C4-2B (cell line): ENCODE measurements at regions not wholly inside any gene's neighbourhood (a gene's known extent, or its start where the extent isn't known, plus 50 kb on each side); places are given as distances from the start of the nearest gene placed in this dataset.

Experiments used
- ZFX ChIP-seq: fragments of 450-650 bp; IDR thresholded peaks from 2 replicates; pipeline ENCODE4 v1.6.1; 2017
- TF ChIP-seq, protein P1 (sequence below): fragments of 450-650 bp; conservative IDR thresholded peaks from 2 replicates; pipeline ENCODE4 v1.5.1; 2017; ENCODE audit warnings: mild to moderate bottlenecking

DNA sequence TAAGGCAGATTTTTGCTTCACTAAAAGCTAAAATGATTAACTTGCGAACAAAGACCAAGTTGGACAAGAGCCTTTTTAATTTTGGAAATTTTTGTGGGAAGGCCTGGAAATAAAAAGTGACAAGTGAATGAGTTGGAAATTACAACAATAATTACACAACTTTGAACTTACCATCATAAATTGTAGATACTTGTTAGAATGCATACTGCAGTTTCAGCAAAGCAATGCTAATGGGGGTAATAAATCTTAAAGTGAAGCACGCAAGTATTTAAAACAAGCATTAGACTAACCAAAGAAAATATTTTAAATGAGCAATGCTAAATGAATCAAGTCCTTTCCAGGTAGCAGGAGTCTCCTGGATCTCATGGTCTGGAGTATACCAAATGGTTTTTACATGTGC, 83.2 kb upstream of the EYA4 start:
- TF ChIP-seq, protein P1, sequence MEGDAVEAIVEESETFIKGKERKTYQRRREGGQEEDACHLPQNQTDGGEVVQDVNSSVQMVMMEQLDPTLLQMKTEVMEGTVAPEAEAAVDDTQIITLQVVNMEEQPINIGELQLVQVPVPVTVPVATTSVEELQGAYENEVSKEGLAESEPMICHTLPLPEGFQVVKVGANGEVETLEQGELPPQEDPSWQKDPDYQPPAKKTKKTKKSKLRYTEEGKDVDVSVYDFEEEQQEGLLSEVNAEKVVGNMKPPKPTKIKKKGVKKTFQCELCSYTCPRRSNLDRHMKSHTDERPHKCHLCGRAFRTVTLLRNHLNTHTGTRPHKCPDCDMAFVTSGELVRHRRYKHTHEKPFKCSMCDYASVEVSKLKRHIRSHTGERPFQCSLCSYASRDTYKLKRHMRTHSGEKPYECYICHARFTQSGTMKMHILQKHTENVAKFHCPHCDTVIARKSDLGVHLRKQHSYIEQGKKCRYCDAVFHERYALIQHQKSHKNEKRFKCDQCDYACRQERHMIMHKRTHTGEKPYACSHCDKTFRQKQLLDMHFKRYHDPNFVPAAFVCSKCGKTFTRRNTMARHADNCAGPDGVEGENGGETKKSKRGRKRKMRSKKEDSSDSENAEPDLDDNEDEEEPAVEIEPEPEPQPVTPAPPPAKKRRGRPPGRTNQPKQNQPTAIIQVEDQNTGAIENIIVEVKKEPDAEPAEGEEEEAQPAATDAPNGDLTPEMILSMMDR = no peak
- no peak for TF ChIP-seq ZFX
